ENCODE measurements at regions not wholly inside any gene's neighbourhood (a gene's known extent, or its start where the extent isn't known, plus 50 kb on each side); places are given as distances from the start of the nearest gene placed in this dataset.
"Not testable (repeated sequence)": the region's sequence is repeated elsewhere in the genome, so short reads cannot be mapped to it uniquely, and the experiment has no call there.

DNA sequence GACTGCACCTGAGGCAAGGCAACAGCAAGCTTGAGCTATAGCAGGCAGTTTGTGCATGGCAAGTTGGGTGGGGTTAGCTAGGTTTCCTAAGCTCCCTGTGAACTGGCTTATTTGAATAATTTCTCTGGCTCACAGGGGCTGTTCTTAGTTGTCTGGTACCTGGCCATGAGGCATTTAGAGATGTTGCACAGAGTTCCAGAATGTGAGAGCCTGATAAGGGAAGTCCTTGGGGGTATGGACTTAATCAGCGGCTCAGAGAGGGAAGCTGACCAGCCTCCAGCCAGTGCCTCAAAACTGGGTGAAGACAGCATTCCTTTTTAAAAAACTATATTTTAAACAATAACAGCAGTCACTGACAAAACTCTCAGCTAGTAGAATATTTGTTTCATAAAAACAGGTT is 307.4 kb downstream of the FZD1 start:
- no peak for DNase-seq

DNA sequence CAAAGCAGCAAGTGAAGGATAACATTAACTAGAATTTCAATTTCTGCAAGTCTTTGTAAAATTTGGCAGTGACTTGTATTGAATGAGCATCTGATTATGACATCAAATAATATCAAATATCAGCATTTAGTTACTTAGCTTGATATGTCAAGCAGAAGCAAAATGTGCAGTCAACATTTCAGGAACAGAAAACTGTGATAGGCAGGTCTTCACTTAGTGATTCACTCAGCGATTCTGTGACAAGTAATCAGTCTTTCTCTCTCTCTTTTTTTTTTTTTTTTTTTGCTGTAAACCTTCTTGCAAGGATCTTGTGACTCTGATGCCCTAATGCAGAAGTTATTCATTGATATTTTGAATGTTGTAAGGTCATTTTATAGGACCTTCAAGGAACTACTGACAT is 307.1 kb downstream of the MTERF1 start:
- no peak for DNase-seq

DNA sequence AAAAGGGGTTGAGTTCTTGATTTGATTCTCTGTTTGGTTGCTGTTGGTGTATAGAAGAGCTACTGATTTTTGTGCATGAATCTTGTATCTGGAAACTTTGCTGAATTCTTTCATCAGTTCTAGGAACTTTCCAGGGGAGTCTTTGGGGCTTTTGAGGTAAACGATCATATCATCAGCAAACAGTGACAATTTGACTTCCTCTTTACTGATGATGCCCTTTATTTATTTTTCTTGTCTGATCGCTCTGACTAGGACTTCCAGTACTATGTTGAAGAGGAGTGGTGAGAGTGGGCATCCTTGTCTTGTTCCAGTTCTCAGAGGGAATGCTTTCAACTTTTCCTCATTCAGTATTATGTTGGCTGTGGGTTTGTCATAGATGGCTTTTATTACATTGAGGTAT is 304.0 kb downstream of the MTERF1 start:
- not testable (repeated sequence) for DNase-seq

DNA sequence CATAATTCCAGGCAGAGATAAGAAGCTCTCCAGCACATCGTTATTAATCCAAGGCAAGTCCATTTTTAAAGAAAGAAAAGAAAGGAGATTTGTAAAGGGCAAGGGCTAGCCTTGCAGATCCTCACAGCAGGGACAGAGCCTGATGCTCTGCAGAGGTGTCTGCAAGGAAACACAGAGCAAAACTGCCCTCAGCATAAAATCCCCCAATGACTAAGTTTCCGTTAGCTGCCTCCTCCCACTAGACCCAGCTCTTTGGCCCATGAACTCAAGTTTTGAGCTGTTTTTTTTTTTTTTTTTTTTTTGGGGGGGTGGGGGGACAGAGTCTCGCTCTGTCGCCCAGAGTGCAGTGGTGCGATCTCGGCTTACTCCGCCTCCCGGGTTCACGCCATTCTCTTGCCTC is 300.7 kb downstream of the MTERF1 start:
- no peak for DNase-seq

DNA sequence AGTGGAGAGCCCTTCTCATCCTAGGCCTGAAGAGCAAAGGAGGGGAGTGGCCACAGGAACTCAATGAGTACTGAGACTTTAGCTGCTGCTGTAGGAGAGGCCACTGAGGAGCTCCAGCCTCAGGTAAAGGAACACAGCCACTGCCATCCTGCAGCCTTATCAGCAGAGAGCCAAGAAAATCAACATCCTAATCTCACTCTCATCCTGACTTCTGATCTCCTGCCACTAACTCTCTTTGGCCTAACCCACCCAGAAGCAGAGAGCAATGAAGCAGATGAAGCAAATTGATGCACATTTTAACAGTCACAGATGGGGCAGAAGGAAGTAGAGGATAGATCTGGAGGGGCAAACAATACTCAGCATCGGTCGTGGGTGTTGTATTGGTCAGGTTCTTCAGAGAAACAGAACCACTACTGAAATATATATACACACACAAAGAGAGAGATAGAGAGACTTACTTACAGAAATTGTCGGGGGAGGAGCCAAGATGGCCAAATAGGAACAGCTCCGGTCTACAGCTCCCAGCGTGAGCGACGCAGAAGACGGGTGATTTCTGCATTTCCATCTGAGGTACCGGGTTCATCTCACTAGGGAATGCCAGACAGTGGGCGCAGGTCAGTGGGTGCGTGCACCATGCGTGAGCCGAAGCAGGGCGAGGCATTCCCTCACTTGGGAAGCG is 297.6 kb downstream of the MTERF1 start:
- DNase-seq, result no peak

DNA sequence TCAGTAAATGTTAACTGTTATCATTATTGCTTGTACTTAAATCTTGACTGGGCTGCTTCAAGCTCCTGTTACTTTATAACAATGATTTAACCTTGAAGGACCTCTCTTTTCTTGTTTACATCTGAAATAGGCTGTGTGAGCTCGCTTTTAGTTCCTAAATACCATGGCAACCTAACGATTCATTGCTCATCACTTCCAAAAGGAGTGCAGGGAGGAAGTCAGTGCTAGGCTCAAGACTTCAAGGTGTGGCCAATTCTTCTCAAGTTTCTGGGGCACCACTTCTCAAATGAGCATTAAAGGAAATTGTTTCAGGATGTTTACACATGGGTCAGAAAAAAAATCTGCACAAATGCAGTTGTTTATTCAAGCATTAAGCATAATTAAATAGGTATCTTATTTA is 284.2 kb downstream of the MTERF1 start:
- DNase-seq, result no peak

DNA sequence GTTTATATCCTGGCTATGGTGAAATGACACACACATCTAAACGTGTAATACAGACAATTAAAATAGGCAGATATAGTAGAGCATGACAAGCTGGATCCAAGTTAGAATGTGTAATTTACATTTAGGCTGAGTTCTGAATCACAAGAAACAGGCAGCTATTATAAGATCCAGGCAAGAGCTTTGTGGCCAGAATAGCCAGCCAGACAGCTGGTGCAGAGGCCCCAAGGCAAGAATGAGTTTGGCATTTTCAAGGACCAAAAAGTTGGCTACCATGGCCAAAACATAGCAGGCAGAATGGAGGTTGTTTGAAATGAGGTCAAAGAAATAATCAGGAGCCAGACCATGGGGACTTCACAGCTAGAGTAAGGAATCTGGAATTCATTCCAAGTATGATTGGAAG is 281.7 kb downstream of the MTERF1 start:
- no peak for DNase-seq

DNA sequence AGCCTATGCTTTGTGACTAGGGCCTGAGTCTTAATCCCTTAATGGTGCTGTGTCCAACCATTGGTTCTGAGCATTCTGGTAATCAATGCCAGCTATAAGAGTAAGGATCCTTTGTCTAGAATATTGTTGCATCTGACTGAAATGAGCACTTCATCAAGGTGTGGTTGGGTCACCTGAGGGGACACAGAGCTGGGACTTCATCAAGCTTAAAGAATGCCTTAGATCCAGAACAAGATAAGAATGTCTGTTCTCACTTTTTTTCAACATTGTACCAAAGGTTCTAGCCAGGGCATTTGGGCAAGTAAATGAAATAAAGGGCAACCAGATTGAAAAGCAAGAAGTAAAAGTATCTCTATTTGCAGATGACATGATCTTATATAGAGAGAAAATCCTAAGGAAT is 280.4 kb downstream of the MTERF1 start:
- DNase-seq, result no peak

DNA sequence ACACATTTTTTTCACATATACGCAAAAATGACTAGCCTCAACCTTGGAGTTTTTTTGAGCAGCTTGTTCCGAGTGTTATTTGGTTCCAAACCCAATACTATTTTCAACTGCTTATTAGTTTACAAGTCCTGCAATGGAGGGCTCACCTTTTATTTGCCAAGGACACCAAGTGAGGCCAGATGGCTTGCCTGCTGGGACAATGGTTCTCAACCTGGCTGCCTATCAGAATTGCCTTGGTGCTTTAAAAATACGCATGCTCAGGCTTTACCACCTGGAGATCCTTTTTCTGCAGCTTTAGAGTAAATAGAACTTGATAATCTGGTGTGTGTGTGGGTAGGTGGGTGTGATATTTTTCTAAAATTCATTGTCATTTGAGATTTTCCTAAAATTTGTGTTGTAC is 276.8 kb downstream of the MTERF1 start:
- no peak for DNase-seq

DNA sequence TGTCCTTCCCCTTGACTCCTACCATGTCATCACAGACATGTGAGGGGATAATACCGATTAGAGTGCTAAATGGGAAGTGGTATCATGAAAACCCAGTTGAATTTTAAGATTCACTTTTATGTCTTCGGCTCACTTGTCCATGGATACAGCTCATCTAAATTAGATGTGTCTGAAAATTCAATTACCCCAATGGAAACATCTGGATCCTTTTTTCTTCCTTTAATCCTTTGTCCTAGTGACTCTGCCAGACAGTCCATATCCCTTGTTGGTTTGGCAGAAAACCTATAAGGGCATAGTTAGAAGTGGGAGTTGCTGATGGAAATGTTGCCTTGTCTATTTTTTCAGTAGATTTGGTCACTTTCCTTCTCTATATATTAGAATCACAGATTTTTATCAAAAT is 271.9 kb downstream of the MTERF1 start:
- DNase-seq, result no peak

DNA sequence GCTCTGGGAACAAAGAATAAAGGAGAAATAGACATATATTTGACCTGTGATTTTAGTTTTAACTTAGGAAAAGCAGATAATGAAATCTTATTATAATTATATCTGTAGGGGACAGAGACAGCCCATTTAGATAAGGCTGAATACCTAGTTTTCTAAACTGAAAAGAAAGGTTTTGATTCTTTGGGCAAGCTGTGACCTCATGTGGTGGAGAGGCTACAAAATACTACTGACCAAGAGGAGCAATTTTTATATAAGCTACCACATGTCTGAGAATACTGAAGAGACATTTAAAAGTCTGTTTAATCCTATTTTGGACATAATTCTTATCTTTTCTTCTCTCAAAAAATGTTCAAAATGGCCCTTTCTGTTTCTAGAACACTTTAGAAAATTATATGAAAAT is 271.0 kb downstream of the MTERF1 start:
- DNase-seq, result no peak

DNA sequence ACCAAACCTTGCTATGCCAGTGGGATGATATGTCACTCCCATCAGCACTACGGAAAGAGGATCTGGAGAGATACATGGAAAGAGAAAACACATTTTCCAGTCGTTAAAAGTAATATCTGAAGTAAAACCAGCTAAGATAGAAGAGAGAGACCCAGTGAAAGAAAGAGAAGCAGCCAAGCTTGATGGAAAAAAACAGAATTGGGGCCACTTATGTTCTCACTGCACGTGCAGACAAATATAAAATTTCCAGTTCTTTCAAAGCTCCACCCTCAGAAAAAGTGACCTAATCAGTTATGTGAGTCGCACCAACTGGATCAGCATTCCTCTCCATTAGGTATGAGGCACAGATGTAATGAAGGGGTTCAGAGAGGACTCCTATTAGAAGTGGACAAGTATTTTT is 266.1 kb downstream of the MTERF1 start:
- no peak for DNase-seq

DNA sequence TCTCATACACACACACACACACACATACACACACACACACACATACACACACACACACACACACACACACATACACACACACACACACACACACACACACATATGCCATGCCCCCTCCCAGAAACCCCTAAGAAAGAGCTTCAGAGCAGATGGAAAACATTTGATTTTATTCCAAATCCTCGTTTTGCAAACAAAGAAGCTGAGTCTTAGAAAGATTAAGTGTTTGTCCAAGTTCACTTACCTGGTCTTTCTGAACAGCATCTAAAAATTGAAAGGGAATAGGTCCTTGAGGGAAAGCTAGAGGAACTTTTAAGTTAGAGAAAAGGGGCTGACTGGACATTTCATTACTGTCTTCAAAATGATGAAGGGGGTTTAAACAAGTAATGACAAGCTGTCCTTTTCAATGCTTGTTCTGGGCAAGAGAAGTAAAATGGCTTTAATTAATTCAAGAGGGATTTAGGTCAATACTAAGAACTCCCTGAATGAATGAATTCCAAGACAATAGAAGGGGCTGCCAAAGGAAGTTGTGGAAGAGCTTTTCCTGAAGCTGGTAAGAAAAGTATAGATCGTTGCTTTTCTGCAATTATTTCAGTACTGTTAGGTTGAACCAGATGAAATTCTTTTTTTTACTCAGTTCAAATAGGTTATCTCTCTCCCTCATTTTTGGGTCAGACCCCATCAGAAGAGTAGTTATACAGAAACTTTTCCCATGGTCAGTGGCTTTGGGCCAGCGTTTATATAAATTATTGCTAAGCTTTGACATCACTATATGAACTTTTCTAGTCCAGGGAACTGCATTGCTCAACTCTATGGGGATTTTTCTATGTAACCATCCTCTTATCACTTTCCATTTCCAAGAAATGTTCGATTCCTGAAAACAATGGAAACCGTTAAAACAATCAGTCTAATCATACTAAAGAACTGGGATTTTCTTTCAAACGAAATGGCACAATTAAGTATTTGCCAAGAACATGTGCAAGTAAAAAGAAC is 261.4 kb downstream of the MTERF1 start:
- DNase-seq, result no peak

DNA sequence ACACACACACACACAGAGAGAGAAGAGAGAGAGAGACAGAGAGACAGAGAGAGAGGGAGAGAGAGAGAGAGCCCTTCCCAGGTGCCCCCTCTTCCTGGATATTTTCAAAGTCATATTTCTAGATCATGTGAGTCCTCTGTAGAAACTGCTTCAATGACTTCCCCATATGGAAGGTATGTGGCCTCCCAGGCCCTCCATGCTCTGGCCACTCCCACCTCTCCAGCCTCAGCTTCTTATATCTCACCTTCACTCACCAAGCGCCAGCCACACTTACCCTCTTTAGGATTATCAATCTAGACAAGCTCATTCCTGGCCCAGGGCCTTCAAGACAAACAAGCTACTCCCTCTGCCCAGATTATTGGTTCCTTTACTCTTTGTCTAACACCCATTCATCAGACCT is 259.7 kb downstream of the MTERF1 start:
- no peak for DNase-seq

DNA sequence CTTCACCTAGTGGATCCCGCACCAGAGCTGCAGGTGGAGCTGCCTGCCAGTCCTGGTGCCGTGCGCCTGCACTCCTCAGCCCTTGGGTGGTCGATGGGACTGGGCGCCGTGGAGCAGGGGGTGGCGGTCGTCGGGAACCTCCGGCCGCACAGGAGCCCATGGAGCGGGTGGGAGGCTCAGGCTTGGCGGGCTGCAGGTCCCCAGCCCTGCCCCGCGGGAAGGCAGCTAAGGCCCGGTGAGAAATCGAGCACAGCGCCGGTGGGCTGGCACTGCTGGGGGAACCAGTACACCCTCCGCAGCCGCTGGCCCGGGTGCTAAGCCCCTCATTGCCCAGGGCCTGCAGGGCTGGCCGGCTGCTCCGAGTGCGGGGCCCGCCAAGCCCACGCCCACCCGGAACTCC is 253.2 kb downstream of the MTERF1 start:
- DNase-seq, result not testable (repeated sequence)

DNA sequence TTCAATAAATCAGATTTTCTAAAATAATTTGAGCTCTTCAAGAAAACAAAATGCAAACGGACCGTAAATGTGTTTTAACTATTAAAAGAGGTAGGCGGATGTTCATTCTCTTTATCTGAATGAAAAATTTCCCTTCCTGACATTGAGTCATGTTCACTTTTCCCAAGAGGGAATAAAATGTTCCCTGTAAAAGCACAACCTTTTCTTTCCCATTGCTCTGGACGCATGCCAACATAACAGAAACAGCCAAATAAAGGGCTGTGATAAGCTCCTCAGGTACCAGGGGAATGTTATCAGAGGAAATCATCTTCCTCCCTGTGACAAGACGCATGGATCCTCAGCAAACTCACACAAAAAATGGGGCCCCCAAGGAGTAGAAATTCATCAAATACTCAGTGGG is 251.8 kb downstream of the MTERF1 start:
- no peak for DNase-seq

DNA sequence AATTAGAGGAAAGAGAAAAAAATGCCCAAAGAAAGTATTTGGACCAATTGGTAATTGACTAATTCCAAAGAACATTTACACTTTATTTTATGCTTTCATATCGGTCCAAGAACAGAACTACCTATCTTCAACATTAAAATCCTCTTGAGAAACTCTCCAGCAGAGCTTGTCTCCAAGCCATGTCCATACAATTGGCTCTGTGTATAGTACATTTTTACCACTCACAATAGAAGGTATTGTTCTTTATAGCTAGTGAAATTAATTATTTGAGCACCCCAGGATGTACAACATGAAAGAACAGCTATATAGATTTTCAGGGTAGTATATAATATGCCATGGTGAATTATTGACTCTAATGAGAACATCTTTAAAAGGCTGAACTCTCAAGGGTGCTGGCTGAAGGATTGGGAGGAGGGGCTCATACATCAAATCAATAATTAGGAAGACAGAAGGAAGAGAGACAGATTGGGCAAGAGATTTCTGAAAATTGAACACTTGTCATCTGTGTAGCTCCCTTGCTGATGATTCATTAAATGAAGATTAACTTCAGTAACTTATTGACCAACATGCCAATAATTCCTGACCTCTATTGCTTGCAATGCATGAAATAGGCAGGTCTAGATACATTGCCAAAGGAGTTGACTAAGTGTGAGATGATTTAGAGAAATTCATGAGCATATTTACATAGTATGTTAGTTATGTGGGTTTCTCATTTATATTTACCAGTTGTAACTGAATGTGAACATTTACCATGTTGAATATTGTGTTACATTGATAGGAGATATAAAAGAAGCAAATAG is 249.7 kb downstream of the MTERF1 start:
- no peak for DNase-seq

DNA sequence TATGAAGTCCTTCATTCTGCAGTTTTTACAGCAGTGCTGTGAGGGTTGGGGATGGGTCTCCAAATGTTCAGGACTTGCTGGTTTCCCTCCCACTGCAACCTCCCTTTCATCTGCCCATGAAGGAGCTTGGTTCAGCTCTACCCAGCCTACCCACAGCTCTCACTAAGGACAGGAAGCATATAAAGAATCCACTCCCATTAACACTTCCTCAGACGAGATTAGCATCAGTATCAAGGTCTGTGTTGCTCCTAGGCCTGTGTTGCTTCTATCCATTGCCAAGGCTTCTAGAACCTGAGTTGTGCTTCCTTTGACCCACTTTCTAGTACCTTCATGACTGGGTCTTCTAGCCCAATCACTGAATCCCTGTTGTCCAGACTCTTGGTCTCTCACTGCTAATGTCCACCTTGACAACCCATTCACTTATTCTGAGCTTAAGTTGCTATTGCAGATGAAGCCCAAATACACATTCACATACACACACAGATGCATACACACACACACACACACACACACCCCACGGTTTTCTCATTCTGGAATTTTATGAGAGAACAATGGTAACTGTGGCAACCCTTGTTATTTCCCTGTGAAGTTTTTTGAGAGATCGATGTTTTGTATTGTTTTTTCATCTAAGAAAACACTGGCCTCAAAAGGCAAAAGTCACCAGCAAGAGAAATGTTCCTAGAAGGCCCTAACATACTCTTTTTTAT is 248.1 kb downstream of the MTERF1 start:
- no peak for DNase-seq

DNA sequence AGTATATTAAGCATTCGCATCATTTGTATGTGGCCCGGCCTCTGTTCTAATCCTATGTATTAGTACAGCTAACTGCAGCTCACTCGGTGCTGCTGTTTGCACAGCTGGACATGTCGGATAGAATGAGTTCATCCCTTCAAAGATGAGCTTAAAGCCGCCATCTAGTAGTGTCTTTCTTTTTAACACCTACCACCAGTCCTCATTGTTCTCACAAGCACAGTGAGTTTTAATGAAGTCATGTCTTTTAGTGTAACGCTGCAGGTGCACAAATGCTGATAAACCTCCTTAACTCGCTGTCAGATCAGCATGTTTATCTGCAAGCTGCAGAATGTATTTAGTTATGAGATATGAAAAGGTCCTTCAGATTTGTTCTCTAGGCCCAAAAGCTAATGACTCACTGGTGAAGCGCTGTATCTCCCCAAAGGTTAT is 247.5 kb downstream of the MTERF1 start:
- no peak for DNase-seq

DNA sequence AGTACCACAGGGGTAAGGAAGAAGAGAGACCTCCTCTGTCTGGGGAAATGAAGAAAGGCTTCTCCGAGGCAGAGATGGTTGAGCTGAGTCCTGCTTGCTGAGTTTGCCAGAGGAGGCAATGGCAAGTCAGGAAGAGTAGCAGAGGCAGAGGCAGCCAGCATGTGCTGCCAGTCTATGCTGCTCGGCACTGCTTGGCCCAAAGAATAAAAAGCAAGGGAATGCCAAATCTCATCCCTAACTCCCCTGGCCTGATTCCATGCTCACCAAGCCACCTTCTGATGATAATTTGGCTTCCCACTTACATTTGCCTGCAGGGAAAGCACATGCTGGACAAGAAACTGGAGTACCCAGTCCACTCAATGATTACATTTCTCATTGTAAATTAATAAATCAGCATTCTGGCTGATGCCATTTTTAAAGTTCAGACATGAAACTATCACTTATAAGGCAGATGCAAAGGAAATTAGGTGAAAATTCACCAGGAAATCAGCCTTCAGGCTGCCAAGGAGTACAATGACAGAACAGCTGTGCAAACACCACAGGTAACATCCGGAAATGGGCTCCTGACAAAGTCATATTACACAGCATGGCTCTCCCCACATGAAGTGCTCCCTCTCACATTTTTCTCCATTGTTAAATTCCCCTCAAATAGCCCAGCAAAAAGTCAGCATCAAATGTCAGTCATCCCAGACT is 245.9 kb downstream of the MTERF1 start:
- DNase-seq, result no peak

DNA sequence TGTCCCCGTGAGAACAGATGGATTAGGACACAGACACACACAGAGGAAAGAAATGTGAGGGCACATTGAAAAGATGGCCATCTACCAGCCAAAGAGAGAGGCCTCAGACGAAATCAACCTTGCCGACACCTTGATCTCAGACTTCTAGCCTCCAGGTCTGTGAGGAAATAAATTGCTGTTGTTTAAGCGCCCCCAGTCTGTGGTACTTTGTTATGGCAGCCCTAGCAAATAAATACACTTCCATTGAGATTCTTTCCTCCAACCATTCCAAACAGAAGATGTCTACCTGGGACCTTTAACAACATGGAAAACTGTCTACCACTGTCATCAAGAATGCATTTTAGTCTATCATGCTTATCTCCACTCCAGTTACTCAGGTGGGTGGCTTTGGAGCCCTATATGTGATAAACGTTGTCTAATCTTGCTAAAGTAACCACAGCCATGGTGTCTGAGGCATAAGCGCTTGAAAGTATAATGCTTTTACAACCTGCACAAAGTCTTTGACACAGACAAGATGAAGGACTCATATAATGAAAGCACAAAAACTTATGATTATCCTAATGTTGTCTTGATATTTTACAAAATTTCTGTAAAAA is 244.3 kb downstream of the MTERF1 start:
- DNase-seq, result no peak

DNA sequence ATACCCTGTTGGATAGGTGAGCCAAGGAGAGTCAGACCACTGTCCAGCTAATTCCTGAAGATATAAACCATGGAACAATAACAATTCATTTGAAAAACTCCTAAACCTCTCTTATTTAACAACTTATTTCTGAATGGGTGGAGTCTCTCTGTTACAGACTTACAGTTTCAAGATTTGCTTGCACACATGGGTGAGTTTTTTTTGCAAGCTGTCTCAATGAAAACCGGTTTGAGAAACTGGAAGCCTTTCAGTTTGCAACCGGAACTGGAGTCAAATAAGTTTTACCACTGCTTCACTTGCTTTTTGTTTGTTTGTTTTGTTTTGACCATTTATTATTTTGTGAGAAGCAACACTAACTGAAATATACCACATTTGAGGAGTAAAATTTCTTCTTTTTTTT is 243.8 kb downstream of the MTERF1 start:
- no peak for DNase-seq

All from hippocampal formation (tissue), 2 donors.